ENCODE measurements at regions not wholly inside any gene's neighbourhood (a gene's known extent, or its start where the extent isn't known, plus 50 kb on each side); places are given as distances from the start of the nearest gene placed in this dataset.
"Not testable (repeated sequence)": the region's sequence is repeated elsewhere in the genome, so short reads cannot be mapped to it uniquely, and the experiment has no call there.

DNA sequence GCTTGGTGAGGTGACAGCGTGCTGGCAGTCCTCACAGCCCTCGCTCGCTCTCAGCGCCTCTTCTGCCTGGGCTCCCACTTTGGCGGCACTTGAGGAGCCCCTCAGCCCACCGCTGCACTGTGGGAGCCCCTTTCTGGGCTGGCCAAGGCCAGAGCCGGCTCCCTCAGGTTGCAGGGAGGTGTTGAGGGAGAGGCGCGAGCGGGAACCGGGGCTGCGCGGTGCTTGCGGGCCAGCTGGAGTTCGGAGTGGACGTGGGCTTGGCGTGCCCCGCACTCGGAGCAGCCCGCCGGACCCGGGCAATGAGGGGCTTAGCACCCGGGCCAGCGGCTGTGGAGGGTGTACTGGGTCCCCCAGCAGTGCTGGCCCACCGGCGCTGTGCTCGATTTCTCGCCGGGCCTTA is 134.2 kb upstream of the BASP1 start:
- H3K36me3 Mint-ChIP-seq (ENCODE audit: insufficient read depth); H3K4me1 Mint-ChIP-seq (ENCODE audit: low read depth); H3K9me3 Mint-ChIP-seq; H3K4me3 Mint-ChIP-seq; ATAC-seq; DNase-seq; H3K27me3 Mint-ChIP-seq (ENCODE audit: low read depth): not testable (repeated sequence)

DNA sequence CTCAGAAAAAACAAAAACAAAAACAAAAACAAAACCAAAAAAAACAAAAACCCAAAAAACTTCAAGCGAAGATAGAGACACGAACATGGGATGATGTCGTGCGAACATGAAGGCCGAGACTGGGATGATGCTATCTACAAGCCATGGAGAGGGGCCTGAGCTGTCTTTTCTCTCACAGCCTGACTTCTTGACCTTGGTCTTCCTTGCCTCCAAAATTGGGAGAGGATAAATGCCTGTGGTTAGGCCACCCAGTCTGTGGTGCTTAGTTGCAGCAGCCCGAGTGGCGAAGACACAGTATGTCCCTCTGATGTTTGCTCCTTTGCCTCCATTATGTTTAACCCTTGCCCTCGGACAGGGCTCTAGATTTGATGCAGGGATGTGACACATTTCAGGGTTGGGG is 130.4 kb upstream of the BASP1 start:
- Mint-ChIP-seq H3K27me3 (ENCODE audit: low read depth) (peaks cover 4% of the 10 kb centered on the region), H3K4me3 (no peak overlapping the region), H3K9me3 (no peaks in the 10 kb centered on the region), H3K36me3 (ENCODE audit: insufficient read depth) (no peaks in the 10 kb centered on the region), H3K4me1 (ENCODE audit: low read depth) (no peaks in the 10 kb centered on the region)
- ATAC-seq (no peak), DNase-seq (no peak)

DNA sequence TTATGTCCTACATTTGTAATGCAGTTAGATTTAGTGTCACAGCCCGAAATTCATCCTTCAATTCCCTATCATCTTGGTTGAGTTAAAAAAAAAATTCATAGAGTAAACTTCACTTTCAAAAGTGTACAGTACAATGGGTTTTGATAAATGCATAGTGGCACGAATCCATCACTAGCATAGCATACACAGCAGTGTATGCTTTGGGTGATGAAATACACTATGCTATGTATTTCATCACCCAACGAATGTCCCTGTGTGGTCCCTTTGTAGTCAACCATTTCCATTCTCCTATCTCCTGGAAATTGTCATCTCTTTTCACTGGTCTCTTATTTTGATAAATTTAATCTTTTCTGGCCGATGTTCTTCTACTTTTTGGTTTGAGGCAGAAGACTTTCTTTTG is 129.4 kb upstream of the BASP1 start:
- ATAC-seq (no peak), DNase-seq (no peak)
- Mint-ChIP-seq H3K4me3 (no peak overlapping the region), H3K4me1 (ENCODE audit: low read depth) (no peaks in the 10 kb centered on the region), H3K27me3 (ENCODE audit: low read depth) (peaks cover 4% of the 10 kb centered on the region), H3K9me3 (no peaks in the 10 kb centered on the region), H3K36me3 (ENCODE audit: insufficient read depth) (no peaks in the 10 kb centered on the region)

DNA sequence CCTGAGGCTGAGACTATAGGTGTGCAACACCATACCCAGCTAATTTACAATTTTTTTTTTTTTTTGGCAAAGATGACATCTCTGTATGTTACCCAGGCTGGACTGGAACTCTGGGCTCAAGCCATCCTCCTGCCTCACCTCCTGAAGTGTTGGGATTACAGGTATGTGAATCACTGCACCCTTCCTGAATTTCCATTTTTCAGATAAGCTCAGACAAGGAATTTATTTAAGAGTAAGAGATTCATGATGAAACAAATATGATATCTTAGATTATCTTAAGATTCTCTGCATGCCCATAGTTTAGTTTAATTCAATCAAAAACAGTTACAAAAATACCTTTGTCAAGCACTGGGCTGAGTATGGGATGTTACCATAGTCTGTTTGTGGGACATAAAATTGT is 128.4 kb upstream of the BASP1 start:
- ATAC-seq (no peak), DNase-seq (no peak)
- H3K4me1 Mint-ChIP-seq (ENCODE audit: low read depth) = no peaks in the 10 kb centered on the region
- H3K4me3 Mint-ChIP-seq = no peak overlapping the region
- H3K9me3 Mint-ChIP-seq = no peaks in the 10 kb centered on the region
- H3K27me3 Mint-ChIP-seq (ENCODE audit: low read depth) = peaks cover 4% of the 10 kb centered on the region
- H3K36me3 Mint-ChIP-seq (ENCODE audit: insufficient read depth) = no peaks in the 10 kb centered on the region

DNA sequence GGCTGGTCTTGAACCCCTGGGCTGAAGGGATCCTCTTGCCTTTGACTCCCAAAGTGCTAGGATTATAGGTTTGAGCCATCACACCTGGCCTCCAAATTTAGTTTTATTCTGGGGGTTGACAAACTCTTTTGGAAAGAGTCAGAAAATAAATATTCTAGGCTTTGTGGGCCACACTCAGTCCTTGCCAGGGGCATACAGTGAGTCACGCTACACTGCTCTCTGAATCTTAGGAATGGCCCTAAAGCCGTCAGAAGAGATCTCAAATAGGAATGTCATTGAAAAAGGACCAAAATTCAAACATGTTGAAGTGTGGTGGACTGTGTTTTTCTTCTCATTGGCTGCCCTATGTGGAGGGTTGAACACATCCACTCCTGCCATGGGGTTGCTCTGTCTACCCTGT is 127.7 kb upstream of the BASP1 start:
- H3K36me3 Mint-ChIP-seq (ENCODE audit: insufficient read depth) = no peaks in the 10 kb centered on the region
- no peak for DNase-seq

DNA sequence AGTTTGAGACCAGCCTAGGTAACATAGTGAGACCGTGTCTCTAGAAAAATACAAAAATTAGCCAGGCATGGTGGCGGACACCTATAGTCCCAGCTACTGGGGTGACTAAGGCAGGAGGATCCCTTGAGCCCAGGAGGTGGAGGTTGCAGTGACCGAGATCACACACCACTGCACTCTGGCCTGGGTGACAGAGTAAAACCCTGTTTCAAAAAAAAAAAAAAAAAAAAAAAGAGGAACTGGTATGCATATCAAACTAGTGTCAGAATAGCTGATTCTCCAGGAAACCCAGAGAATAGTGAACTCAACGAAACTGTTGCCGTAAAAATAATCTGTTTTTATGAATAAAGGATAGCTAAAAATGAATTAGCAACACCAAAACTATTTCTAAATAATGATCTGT is 126.6 kb upstream of the BASP1 start:
- peaks cover 2% of the 10 kb centered on the region for H3K27me3 Mint-ChIP-seq (ENCODE audit: low read depth)
- DNase-seq (no peak), ATAC-seq (no peak)
- no peak overlapping the region for H3K4me3 Mint-ChIP-seq
- H3K36me3 Mint-ChIP-seq (ENCODE audit: insufficient read depth) = no peaks in the 10 kb centered on the region
- no peaks in the 10 kb centered on the region for H3K4me1 Mint-ChIP-seq (ENCODE audit: low read depth)
- H3K9me3 Mint-ChIP-seq = no peaks in the 10 kb centered on the region

More for the DNA sequence above, 127.7 kb upstream of the BASP1 start:
- Mint-ChIP-seq H3K9me3 (no peaks in the 10 kb centered on the region), H3K4me3 (no peak overlapping the region), H3K27me3 (ENCODE audit: low read depth) (peaks cover 3% of the 10 kb centered on the region), H3K4me1 (ENCODE audit: low read depth) (no peaks in the 10 kb centered on the region)
- ATAC-seq = no peak

DNA sequence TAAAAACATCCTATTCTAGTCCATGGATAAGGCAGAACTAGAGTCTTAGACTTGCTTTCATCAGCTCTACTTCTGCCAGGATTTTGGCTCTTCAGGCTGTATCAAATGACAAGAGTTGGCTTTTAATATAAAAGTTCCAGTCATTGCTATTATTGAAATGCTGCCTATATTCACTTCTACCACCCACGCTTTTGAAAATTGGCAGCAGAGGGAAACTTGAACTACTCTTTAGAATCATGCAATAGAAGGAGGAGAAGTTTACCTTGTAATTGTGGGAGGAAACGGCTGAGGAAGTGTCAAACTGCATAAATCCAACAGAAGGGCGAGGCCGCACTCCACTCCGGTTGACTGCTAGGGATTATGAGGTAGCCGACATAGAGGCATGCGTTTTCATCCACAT is 122.6 kb upstream of the BASP1 start:
- ATAC-seq = no peak
- Mint-ChIP-seq H3K4me1 (ENCODE audit: low read depth) (no peaks in the 10 kb centered on the region), H3K36me3 (ENCODE audit: insufficient read depth) (no peaks in the 10 kb centered on the region), H3K4me3 (no peak overlapping the region), H3K27me3 (ENCODE audit: low read depth) (no peaks in the 10 kb centered on the region), H3K9me3 (no peaks in the 10 kb centered on the region)
- no peak for DNase-seq

DNA sequence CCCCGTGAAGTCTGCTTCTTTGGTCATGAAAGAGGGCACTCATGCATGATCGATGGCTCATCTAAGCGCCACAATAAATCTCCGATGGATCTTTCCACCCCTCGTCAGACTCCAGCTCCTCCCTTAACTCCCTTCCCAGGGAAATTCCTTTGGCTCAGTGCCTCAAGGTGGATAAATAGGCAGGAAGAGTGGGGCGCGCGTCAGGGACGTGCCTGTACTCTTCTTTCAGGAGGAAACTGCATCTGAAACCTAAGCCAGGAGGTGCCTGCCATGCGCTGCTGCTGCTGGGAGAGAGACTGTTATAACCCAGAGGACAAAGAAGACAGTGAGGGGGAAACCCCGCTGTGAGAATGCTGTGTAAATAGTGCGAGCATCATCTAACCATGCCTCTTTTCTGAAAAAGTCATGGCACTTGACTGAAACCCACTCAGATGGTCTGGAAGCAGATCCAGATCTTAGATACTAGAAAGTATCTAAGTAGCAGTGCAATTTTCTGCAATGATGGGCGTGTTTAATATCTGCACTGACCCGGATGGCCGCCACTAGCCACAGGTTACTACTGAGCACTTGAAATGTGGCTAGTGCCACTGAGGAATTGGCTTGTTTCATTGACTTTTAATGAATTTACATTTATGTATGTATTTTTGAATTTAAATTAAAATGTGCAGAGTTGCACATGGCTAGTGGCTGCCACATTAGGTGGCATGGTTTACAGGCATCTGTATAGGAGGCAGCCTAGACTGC is 120.3 kb upstream of the BASP1 start:
- DNase-seq = no peak
- Mint-ChIP-seq H3K36me3 (ENCODE audit: insufficient read depth) (no peaks in the 10 kb centered on the region), H3K4me3 (no peak overlapping the region), H3K4me1 (ENCODE audit: low read depth) (no peaks in the 10 kb centered on the region), H3K27me3 (ENCODE audit: low read depth) (no peaks in the 10 kb centered on the region), H3K9me3 (no peaks in the 10 kb centered on the region)
- no peak for ATAC-seq

DNA sequence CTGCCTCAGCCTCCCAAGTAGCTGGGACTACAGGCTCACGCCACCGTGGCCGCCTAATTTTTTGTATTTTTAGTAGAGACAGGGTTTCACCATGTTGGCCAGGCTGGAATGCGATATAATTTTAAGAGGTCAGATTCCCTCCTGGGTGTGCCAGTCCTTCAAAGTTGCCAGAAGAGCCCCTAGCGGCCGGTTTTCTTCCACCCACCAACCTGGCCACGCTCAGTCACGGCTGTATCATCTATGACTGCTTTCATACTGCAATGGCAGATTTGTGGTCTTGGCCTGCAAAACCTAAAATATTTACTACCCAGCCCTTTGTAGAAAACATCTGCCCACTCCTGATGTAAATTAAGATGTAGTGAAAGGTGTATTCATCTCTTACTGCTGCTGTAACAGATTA is 117.5 kb upstream of the BASP1 start:
- ATAC-seq = no peak
- H3K4me3 Mint-ChIP-seq = no peak overlapping the region
- H3K4me1 Mint-ChIP-seq (ENCODE audit: low read depth) = no peaks in the 10 kb centered on the region
- H3K27me3 Mint-ChIP-seq (ENCODE audit: low read depth) = no peaks in the 10 kb centered on the region
- H3K36me3 Mint-ChIP-seq (ENCODE audit: insufficient read depth) = no peaks in the 10 kb centered on the region
- H3K9me3 Mint-ChIP-seq = no peaks in the 10 kb centered on the region
- DNase-seq = no peak

DNA sequence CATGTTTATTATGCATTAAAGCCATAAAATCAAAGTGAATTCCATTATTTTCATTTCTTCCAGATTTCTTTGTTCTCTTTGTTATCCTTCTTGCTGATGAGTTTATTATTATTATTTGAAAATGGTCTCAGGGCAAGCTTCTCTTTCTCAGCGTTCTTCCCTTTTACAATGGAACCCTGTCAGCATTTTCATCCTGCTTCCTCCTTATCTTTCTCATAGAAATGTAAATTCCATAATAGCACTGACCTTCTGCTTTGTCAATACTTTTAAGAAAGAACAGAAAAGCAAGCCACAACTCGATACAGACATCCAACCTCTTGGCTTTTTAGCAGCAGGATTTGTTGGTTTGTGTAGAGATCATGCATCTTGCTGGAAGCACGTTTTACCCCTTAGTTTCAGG is 114.0 kb upstream of the BASP1 start:
- H3K27me3 Mint-ChIP-seq (ENCODE audit: low read depth) = no peaks in the 10 kb centered on the region
- DNase-seq (no peak), ATAC-seq (no peak)
- no peak overlapping the region for H3K4me3 Mint-ChIP-seq
- no peaks in the 10 kb centered on the region for H3K4me1 Mint-ChIP-seq (ENCODE audit: low read depth)
- no peaks in the 10 kb centered on the region for H3K36me3 Mint-ChIP-seq (ENCODE audit: insufficient read depth)
- no peaks in the 10 kb centered on the region for H3K9me3 Mint-ChIP-seq

DNA sequence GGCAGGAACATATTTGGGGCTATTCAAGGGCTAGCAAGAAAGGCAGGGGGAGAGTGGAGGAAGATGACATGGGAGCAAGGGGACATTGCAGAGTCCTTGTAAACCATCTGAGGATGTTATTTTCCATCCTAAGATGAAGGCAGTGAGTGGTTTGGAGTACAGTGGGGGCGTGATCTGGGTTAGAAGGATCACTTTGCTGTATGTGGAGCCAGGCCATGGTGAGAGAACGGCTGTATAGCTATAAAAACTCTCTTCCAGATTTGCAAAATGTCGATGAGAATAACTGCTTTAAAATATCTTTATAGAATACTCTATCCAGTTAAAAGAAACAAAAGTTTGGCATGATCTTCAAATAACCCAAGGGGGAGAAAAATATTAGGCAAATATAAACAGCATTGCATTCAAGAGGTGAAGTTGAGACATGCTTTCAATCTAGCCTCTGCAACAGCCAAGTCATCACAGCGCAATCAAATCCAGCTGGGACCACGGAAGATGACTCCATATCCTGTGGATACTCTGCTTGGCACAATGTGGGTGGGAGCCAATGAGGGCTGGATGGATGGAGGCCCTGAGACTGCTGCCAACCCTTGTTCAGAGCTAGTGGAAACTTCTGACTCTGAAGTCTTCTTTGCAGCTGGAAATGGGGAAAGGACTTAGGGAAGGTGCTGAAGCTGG is 111.5 kb upstream of the BASP1 start:
- H3K9me3 Mint-ChIP-seq = no peaks in the 10 kb centered on the region
- DNase-seq (no peak), ATAC-seq (no peak)
- no peaks in the 10 kb centered on the region for H3K27me3 Mint-ChIP-seq (ENCODE audit: low read depth)
- H3K36me3 Mint-ChIP-seq (ENCODE audit: insufficient read depth) = no peaks in the 10 kb centered on the region
- no peak overlapping the region for H3K4me3 Mint-ChIP-seq
- no peaks in the 10 kb centered on the region for H3K4me1 Mint-ChIP-seq (ENCODE audit: low read depth)

DNA sequence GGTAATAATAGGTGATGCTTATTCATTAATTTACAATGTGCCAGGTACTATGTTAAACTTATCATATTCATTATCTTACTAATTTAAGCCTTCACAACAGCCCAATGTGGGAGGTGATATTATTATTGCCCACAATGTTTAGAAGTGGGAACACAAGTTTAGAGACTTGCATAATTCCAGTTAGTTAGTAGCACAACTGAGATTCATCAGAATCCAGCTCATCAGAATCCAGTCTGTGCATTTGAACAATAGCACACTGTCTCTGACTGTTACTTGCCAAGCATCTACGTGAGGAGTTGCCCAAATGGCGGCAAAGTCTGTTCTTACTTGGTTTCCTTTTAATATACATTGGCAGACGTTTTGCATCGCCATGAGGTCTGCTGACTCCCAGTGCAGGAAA is 110.9 kb upstream of the BASP1 start:
- ATAC-seq = no peak
- H3K4me3 Mint-ChIP-seq = no peak overlapping the region
- no peak for DNase-seq
- H3K9me3 Mint-ChIP-seq = no peaks in the 10 kb centered on the region
- H3K27me3 Mint-ChIP-seq (ENCODE audit: low read depth) = no peaks in the 10 kb centered on the region
- H3K36me3 Mint-ChIP-seq (ENCODE audit: insufficient read depth) = no peaks in the 10 kb centered on the region
- no peaks in the 10 kb centered on the region for H3K4me1 Mint-ChIP-seq (ENCODE audit: low read depth)

DNA sequence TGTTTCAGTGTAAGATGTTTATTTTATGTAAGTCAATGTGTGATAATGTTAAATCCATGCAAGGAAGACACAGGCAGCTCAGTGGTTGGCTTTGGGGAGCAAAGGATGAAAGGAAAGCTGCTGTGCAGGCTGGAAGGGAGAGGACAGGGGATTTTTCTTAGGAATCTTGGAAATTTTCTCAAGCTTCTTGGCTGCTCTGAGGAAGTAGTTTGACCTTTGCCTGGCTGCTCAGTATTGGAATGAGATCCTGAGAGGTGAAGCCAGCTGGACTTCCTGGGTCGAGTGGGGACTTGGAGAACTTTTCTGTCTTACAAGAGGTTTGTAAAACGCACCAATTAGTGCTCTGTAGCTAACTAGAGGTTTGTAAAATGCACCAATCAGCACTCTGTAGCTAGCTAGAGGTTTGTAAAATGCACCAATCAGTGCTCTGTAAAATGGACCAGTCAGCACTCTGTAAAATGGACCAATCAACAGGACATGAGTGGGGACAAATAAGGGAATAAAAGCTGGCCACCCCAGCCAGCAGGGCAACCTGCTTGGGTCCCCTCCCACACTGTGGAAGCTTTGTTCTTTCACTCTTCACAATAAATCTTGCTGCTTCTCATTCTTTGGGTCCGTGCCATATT is 105.2 kb upstream of the BASP1 start:
- not testable (repeated sequence) for ATAC-seq

DNA sequence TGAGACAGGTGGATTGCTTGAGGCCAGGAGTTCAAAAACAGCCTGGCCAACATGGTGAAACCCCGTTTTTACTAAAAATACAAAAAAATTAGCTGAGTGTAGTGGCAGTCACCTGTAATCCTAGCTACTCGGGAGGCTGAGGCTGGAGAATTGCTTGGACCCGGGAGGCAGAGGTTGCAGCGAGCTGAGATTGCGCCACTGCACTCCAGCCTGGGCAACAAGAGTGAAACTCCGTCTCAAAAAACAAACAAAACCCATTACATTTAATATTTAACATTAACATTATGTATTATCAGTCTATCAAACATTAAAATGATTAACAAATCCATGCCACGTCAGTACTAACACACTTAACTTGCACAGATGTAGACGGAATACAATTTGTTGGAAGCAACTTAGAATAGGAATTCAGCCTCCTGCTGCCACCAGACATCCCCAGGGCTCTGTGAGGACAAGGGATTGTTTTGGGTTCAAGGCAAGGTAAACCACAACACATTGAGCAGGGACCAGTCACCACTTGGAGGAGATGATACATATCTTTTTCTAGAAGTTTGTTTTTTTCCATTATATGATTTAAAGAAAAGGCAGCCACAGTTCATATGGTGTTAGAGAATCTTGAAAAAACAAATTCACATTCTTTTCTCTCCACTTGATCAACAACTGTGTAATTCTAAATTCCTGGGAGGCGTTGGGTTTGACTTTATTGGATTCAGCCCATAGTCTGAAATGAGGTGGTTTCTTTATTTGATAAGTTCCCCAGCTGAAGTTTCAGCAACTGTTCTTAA is 104.1 kb upstream of the BASP1 start:
- Mint-ChIP-seq H3K36me3 (ENCODE audit: insufficient read depth) (no peaks in the 10 kb centered on the region), H3K9me3 (no peaks in the 10 kb centered on the region), H3K4me1 (ENCODE audit: low read depth) (no peaks in the 10 kb centered on the region), H3K4me3 (no peak overlapping the region), H3K27me3 (ENCODE audit: low read depth) (no peaks in the 10 kb centered on the region)
- DNase-seq (no peak), ATAC-seq (no peak)

More for the DNA sequence above, 105.2 kb upstream of the BASP1 start:
- not testable (repeated sequence) for H3K4me3 Mint-ChIP-seq; H3K27me3 Mint-ChIP-seq (ENCODE audit: low read depth); H3K4me1 Mint-ChIP-seq (ENCODE audit: low read depth); H3K36me3 Mint-ChIP-seq (ENCODE audit: insufficient read depth); DNase-seq; H3K9me3 Mint-ChIP-seq
